Left forelimb (tissue), 1 donor: ENCODE measurements at regions not wholly inside any gene's neighbourhood (a gene's known extent, or its start where the extent isn't known, plus 50 kb on each side); places are given as distances from the start of the nearest gene placed in this dataset.

Experiments used
- DNase-seq: peaks from one replicate; pipeline ENCODE4 v3.0.0-alpha.2; 2018; ENCODE audit warnings: low spot score

- no peak for DNase-seq
Observed at GRCh38 chrX:45868425-45868824, 667.7 kb upstream of the DIPK2B start.

- DNase-seq, result no peak
Observed at GRCh38 chrX:45862801-45863200, 662.1 kb upstream of the DIPK2B start.

- DNase-seq, result no peak
Observed at GRCh38 chrX:45860450-45860849, 659.8 kb upstream of the DIPK2B start.

- DNase-seq, result no peak
Observed at GRCh38 chrX:45859407-45859806, 658.7 kb upstream of the DIPK2B start.

GRCh38 chrX:45852884-45853283 is 652.2 kb upstream of the DIPK2B start:
- DNase-seq, result no peak

GRCh38 chrX:45851434-45851991 is 650.8 kb upstream of the DIPK2B start:
- DNase-seq, result no peak

GRCh38 chrX:45850775-45851433 is 650.2 kb upstream of the DIPK2B start:
- peak; percentile 58 for DNase-seq

GRCh38 chrX:45850197-45850774 is 649.6 kb upstream of the DIPK2B start:
- no peak for DNase-seq

- no peak for DNase-seq
Observed at GRCh38 chrX:45849261-45849862, 648.7 kb upstream of the DIPK2B start.

GRCh38 chrX:45847961-45848360 is 647.3 kb upstream of the DIPK2B start:
- DNase-seq, result no peak

- no peak for DNase-seq
Observed at GRCh38 chrX:45846328-45846727, 645.7 kb upstream of the DIPK2B start.

GRCh38 chrX:45845142-45845541 is 644.5 kb upstream of the DIPK2B start:
- no peak for DNase-seq

- DNase-seq, result no peak
Observed at GRCh38 chrX:45843518-45843917, 642.8 kb upstream of the DIPK2B start.

GRCh38 chrX:45842926-45843315 is 642.2 kb upstream of the DIPK2B start:
- no peak for DNase-seq

GRCh38 chrX:45842207-45842925 is 641.7 kb upstream of the DIPK2B start:
- no peak for DNase-seq

GRCh38 chrX:45840411-45840950 is 639.8 kb upstream of the DIPK2B start:
- no peak for DNase-seq

GRCh38 chrX:45830343-45830742 is 629.7 kb upstream of the DIPK2B start:
- no peak for DNase-seq

- DNase-seq, result no peak
Observed at GRCh38 chrX:45824471-45824870, 623.8 kb upstream of the DIPK2B start.

GRCh38 chrX:45823536-45823935 is 622.9 kb upstream of the DIPK2B start:
- DNase-seq, result no peak

GRCh38 chrX:45822124-45822523 is 621.4 kb upstream of the DIPK2B start:
- no peak for DNase-seq

GRCh38 chrX:45818913-45819312 is 618.2 kb upstream of the DIPK2B start:
- no peak for DNase-seq

- no peak for DNase-seq
Observed at GRCh38 chrX:45815441-45815840, 614.8 kb upstream of the DIPK2B start.
